ENCODE measurements at regions not wholly inside any gene's neighbourhood (a gene's known extent, or its start where the extent isn't known, plus 50 kb on each side); places are given as distances from the start of the nearest gene placed in this dataset.
A peak's percentile ranks its signal among the peaks of the same experiment; 100 is the strongest.
"Not testable (repeated sequence)": the region's sequence is repeated elsewhere in the genome, so short reads cannot be mapped to it uniquely, and the experiment has no call there.

DNA sequence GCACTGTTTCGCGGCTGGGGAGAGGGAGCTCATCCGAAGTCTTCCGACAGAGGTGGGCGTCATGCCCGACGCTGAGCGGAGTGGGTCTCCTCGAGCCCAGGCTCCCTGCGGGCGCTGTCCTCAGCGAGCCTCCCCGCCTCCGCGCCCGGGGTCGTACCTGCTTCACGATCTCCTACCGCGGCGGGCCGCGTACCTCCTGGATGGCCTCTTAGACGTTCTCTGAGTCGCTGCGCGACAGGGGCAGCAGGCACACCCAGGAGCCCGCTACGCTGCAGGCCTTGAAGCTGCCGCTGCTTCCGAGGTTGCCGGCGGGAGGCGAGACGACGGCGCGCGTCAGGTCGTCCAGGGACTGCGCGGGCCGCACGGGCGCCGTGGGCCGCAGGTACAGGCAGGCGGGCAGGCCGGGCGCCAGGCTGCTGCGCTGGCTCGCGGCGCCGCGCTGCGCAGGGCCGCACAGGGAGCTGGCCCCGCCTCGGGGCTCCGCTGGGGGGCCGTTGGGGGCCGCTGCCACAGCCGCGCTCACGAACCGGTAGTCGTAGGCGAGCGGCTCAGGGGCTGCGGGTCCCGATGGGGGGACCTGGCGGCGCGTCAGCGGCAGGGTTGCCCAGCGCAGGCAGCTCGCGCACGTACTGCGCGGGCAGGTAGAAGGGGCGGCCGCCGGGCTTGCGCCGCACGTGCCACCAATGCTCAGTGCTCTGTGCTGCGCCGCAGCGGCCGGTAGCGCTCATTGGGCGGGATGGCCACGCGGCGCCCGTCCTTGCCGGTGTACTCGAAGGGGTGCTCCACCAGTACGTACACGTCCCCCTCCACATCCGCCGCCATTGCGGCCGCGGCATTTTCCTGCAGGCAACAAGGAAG lies 116.4 kb upstream of the SMURF2 start:
- H3K4me3 ChIP-seq (ENCODE audit: low read depth, low read length): no peak overlapping the region
- TF ChIP-seq, protein P1, sequence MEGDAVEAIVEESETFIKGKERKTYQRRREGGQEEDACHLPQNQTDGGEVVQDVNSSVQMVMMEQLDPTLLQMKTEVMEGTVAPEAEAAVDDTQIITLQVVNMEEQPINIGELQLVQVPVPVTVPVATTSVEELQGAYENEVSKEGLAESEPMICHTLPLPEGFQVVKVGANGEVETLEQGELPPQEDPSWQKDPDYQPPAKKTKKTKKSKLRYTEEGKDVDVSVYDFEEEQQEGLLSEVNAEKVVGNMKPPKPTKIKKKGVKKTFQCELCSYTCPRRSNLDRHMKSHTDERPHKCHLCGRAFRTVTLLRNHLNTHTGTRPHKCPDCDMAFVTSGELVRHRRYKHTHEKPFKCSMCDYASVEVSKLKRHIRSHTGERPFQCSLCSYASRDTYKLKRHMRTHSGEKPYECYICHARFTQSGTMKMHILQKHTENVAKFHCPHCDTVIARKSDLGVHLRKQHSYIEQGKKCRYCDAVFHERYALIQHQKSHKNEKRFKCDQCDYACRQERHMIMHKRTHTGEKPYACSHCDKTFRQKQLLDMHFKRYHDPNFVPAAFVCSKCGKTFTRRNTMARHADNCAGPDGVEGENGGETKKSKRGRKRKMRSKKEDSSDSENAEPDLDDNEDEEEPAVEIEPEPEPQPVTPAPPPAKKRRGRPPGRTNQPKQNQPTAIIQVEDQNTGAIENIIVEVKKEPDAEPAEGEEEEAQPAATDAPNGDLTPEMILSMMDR (IDR thresholded peaks at IDR 0.05; ENCODE audit: low read depth, low read length): no peak

DNA sequence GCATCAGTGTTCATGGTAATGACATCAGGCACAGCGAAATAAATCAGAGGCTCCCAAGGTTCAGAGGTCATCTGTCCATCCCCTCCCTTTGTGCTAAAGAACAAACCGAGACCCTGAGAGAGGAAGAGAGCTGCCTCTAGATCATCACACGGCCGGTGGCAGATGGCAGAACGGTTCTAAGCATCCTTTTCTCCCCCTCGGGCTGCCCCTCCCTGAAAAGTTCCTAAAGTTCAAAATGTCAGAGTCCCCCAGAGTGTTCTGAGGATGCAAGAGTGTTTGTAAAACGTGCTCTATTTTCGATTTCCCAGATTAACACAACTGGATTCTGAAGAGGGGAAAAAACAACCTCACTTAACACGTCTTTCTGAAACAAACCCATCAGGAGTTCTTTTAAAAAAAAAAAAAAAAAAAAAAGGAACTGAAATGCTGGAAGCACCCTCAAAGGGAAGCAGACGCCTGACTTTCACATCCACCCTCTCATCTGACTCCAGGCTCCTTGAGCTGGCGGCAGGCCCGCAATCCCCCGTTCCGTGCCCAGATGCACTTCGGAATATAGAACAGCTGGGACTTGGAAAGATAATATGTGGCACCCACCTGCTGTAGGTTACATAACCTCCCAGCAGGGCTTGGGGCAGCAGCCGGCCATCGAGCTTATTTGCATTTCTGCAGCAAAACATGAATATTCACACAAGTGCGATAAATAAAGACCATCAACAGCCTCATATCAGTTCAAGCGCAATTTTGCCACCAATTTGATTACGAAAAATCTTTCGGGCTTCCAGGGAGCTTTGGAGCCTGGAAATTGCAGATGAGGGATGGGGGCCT lies 115.5 kb upstream of the SMURF2 start:
- no peak overlapping the region for H3K4me3 ChIP-seq (ENCODE audit: low read depth, low read length)
- TF ChIP-seq, protein P1 (IDR thresholded peaks at IDR 0.05; ENCODE audit: low read depth, low read length): no peak

DNA sequence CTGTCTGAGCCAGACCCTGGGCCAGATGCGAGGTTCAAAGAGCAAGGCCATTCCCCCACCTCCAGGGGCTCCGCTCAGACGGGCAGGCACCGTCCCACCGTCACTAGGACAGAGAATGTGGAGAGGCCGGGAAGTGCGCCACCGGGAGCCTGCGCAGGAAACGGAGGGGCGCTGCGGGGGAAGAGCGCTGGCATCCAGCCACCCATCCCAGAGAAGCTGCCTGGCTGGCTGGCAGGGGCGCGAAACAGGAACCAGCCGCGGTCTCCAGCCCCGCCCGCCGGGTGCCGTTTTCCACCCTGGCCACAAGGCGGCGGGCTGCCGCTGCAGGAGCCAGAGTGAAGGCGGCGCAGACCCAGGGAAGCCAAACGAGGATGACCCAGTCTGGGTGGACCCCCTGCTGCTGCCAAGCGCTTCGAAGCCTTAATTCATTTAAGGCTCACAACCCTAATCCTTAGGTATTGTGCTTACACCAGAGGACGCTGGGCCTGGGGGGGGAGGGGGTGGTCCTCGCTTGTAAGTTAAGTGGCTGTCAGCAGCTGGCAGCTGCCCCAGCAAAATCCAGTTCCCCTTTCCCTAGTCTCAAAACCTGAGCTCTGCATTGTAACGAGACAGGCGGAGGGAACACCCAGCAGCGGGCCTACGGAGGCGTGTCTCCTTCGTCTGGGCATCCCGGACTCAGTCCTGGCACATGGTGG lies 114.8 kb upstream of the SMURF2 start:
- TF ChIP-seq, protein P1 (IDR thresholded peaks at IDR 0.05; ENCODE audit: low read depth, low read length): peak; percentile 87
- H3K4me3 ChIP-seq (ENCODE audit: low read depth, low read length): not testable (repeated sequence)

DNA sequence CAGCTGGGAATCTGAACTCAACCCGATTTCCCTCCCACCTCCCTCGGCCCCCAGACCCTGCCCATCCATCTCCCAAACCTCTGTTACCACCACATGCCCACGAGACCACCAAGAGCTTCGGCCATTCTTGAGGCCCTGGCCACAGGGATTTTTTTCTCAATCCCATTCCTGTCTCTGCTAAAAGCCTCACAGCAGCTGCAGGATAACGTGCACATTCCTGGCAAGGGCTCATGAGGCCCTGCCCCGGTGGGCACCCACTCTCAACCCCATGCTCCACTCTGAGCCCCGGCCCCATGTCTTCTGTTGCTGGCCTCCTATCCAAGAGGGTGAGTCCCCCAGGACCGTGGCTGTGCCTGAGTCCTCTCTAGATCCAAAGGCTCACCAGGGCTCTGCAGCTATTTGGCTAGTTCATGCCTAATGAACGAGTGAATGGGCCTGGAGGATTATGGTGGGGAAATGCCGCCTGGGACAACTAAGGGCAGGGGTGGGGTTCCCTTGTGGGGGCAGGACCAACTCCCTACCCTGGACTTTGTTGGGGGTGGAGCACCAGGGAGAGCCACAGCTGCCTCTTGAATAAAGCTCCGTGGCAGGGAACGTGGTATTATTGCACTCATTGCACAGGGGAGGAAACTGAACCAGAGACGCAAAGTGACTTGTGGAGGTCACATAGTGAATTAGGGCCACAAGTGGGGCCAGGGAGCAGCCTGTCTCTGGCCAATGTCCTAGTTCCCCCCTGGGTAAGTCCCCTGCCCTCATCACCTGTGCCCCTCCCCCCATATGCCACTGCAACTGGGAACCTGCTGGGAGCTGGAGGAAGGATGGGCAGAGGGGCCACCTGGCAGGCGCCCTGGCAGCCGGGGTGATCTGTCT lies 113.8 kb upstream of the SMURF2 start:
- TF ChIP-seq, protein P1 (IDR thresholded peaks at IDR 0.05; ENCODE audit: low read depth, low read length): no peak
- H3K4me3 ChIP-seq (ENCODE audit: low read depth, low read length): no peak overlapping the region

DNA sequence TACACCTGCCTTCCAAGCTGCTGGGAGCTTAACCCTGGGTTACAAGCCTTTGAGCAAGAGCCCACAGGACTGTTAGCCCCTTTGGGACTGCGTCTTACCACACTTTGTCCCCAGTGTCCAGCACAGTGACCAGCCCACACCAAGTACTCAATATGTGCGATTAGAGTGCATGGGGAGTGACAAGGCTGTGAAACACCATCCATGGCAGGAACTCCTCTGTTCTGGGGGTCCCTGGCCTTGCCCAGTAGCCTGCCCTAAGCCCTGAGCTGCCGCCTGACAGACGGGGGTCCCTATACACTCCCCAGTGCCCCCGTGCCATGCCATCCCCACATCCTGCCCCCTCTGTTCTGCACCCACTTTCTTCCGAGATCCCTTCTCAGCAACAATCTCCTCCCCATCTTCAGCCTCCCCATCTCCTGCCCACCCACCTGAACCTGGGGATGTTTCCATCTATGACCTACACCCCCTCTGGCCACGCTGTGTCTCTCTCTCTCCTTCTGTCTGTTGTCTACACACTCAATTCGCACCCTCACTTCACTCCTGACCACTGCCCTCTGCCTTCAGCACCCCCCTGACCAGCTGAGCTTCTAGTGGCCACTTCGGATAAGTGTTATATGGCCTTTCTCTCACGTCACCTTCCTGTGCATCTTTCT lies 112.9 kb upstream of the SMURF2 start:
- H3K4me3 ChIP-seq (ENCODE audit: low read depth, low read length): no peak overlapping the region
- TF ChIP-seq, protein P1 (IDR thresholded peaks at IDR 0.05; ENCODE audit: low read depth, low read length): no peak
